HUES6 (cell line): ENCODE measurements at regions not wholly inside any gene's neighbourhood (a gene's known extent, or its start where the extent isn't known, plus 50 kb on each side); places are given as distances from the start of the nearest gene placed in this dataset.

Source experiments
- H3K27ac ChIP-seq: 2 replicates; pipeline ENCODE4 v1.7.0; 2013; ENCODE audit warnings: low read depth, mild to moderate bottlenecking, low read length, inconsistent platforms
- H3K27me3 ChIP-seq: 2 replicates; pipeline ENCODE4 v1.6.1; 2013; ENCODE audit warnings: low read length; ENCODE audit not compliant: control insufficient read depth, insufficient read depth
- H3K36me3 ChIP-seq: 2 replicates; pipeline ENCODE4 v1.6.1; 2013; ENCODE audit warnings: low read length; ENCODE audit not compliant: control insufficient read depth, insufficient read depth
- H3K4me1 ChIP-seq: 2 replicates; pipeline ENCODE4 v1.6.1; 2013; ENCODE audit warnings: low read length; ENCODE audit not compliant: control insufficient read depth, insufficient read depth
- H3K4me3 ChIP-seq: 2 replicates; pipeline ENCODE4 v1.5.1; 2013; ENCODE audit warnings: low read depth, low read length
- H3K9ac ChIP-seq: one replicate; pipeline ENCODE4 v1.6.1; 2013; ENCODE audit warnings: mild to moderate bottlenecking, low read length
- H3K9me3 ChIP-seq: 2 replicates; pipeline ENCODE4 v1.6.1; 2013; ENCODE audit warnings: low read depth, low read length; ENCODE audit not compliant: control insufficient read depth, insufficient read depth

DNA sequence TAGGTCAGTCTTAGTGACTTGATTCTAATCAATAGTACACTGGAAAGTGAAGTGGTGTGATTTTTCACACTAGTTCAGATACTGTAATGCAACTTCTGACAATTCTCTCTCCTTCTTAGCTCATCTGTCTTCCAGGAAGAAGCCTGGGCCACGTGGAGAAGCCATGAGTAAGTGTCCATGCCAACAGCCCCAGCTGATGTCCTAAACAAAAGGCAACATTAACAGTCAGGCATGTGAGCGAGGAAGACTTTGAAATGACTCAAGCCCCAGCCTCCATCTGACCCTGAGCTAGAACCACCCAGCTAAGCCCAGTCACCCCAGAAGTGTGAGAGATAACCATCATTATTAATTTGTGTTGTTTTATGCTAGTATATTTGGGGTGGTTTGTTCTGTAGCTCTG is 115.7 kb upstream of the MAGEB16 start:
- Histone ChIP-seq H3K36me3 (no peaks in the 10 kb centered on the region), H3K27ac (no peak overlapping the region), H3K9ac (no peak overlapping the region), H3K9me3 (no peaks in the 10 kb centered on the region; the same call in 1 of the 2 replicates), H3K27me3 (peaks cover 2% of the 10 kb centered on the region; the same call in 1 of the 2 replicates), H3K4me1 (no peaks in the 10 kb centered on the region; the same call in 1 of the 2 replicates), H3K4me3 (no peak overlapping the region)

DNA sequence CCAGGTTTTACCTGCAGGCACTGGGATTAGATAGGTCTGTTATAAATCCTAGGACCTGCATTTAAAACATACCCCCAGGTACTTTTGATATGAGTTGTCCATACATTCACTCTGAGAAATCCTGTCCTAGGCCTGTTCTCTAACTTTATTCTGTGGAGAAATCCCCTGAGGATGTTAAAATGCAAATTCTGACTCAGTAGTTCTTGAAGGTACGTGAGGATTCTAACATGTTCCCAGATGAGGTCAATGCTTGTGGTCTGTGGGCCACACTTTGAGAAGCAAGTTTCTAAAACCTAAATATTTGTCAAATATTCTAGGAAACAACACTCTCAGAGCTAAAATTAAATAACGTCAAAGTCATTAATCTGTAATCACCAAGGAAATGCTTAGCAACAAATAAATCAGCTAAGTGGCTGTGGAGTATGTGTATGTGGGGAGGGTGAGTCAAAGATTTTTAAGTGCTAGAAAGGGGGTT is 101.3 kb upstream of the MAGEB16 start:
- no peaks in the 10 kb centered on the region for H3K9me3 ChIP-seq
- no peak overlapping the region for H3K4me3 ChIP-seq
- peaks cover 29% of the 10 kb centered on the region for H3K4me1 ChIP-seq
- H3K9ac ChIP-seq: no peak overlapping the region
- H3K36me3 ChIP-seq: no peaks in the 10 kb centered on the region
- no peak overlapping the region for H3K27ac ChIP-seq
- peaks cover 7% of the 10 kb centered on the region; the same call in 1 of the 2 replicates for H3K27me3 ChIP-seq

DNA sequence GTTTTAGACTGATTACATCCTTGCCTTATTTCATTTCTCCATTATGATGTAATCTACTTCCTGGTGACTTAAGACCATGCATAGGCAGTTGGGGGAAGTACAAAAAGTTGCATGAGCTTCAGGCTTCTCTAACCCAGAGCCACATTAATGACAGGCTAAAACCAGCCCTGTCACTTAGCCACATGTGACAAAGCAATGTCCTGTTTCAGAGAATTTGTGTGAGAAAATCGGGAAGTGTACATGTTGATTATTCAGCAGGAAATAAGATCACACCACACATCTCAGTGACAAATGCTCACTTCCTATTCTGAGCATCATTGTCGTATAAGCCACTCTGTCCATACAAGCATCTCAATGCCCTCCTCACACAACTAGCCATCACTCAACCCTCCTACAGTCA is 98.5 kb upstream of the MAGEB16 start:
- H3K4me1 ChIP-seq: peaks cover 20% of the 10 kb centered on the region

DNA sequence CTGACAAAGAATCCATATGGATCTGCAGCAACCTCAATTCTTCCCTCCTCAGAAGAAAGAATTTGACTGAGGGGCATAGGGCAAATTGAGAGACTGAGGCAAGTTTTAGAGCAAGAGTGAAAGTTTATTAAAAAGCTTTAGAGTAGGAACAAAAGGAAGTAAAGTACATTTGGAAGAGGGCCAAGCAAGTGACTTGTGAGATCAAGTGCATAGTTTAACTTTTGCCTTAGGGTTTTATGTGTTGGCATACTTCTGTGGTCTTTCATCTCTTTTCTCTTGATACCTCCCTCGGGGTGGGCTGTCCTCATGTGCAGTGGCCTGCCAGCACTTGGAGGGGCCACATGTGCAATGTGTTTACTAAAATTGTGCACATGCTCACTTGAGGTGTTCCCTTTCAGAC is 98.0 kb upstream of the MAGEB16 start:
- H3K36me3 ChIP-seq: no peaks in the 10 kb centered on the region
- no peaks in the 10 kb centered on the region for H3K9me3 ChIP-seq
- peaks cover 20% of the 10 kb centered on the region for H3K4me1 ChIP-seq
- no peak overlapping the region for H3K27ac ChIP-seq
- H3K4me3 ChIP-seq: no peak overlapping the region
- peaks cover 7% of the 10 kb centered on the region; the same call in 1 of the 2 replicates for H3K27me3 ChIP-seq
- no peak overlapping the region for H3K9ac ChIP-seq

More for the DNA sequence above, 98.5 kb upstream of the MAGEB16 start:
- no peaks in the 10 kb centered on the region for H3K36me3 ChIP-seq
- no peak overlapping the region for H3K9ac ChIP-seq
- peaks cover 7% of the 10 kb centered on the region; the same call in 1 of the 2 replicates for H3K27me3 ChIP-seq
- no peak overlapping the region for H3K4me3 ChIP-seq
- H3K9me3 ChIP-seq: no peaks in the 10 kb centered on the region
- no peak overlapping the region for H3K27ac ChIP-seq

DNA sequence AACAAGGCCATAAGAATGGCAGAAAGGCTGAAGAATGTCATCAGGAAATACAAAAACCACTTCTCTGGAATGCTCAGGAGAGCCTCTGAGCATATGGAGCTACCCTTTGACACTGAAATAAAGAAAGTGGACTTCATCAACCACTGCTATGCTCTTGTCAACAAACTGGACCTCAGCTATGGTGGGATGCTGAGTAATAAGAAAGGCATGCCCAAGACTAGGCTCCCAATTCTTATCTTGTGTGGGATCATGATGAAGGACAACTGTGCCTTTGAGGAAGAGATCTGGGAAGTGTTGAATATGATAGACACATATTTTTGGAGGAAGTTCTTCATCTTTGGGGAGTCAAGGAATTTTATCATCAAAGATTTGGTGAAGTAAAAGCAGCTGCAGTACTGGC is 86.9 kb upstream of the MAGEB16 start:
- no peaks in the 10 kb centered on the region; the same call in 1 of the 2 replicates for H3K27me3 ChIP-seq
- no peak overlapping the region for H3K27ac ChIP-seq
- H3K4me3 ChIP-seq: no peak overlapping the region
- no peaks in the 10 kb centered on the region for H3K36me3 ChIP-seq
- H3K9me3 ChIP-seq: no peaks in the 10 kb centered on the region
- no peaks in the 10 kb centered on the region for H3K4me1 ChIP-seq
- H3K9ac ChIP-seq: no peak overlapping the region

DNA sequence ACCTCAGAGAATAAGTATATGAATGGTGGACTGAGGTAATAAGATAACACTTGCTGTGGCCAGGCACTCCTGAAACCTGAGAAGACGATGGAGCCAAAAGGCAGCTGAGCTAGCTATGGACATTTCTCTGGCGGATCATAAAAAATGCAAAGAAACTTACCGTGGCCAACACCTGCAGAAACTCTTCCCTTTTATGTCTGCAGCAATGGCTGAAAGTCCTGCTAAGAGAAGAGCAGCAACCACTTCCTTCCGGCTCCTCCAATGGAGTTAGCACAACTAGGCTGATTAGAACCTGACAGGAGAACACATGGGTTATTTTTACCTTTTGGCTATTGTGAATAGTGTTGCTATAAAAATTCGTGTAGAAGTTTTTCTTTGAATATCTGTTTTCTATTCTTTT is 76.0 kb upstream of the MAGEB16 start:
- no peak overlapping the region for H3K27ac ChIP-seq
- no peaks in the 10 kb centered on the region for H3K36me3 ChIP-seq
- H3K9me3 ChIP-seq: no peaks in the 10 kb centered on the region
- no peak overlapping the region for H3K9ac ChIP-seq
- H3K27me3 ChIP-seq: peaks cover 45% of the 10 kb centered on the region
- no peak overlapping the region for H3K4me3 ChIP-seq
- no peaks in the 10 kb centered on the region for H3K4me1 ChIP-seq

DNA sequence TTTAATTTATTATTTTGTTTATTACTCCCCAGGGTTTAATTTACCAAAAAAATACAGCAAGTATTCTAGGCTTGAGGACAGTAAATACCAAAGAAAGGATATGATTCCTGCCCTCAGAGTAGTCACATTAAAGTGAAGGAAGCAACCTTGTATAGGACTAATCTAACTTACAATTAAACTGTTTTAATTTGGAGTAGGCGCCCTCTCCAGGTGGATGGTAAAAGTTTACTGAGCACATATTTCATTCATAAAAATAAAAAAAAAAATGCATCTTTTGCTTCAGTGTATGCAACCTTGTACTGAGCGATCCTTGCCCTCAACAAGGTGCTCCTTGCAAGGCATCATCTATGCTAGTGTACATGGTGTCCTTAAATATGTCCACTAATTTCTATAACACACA is 72.0 kb upstream of the MAGEB16 start:
- H3K9me3 ChIP-seq: peaks cover 8% of the 10 kb centered on the region; the same call in 1 of the 2 replicates
- no peak overlapping the region for H3K4me3 ChIP-seq
- H3K36me3 ChIP-seq: no peaks in the 10 kb centered on the region
- no peak overlapping the region for H3K27ac ChIP-seq
- H3K27me3 ChIP-seq: peaks cover 83% of the 10 kb centered on the region
- H3K9ac ChIP-seq: no peak overlapping the region
- H3K4me1 ChIP-seq: peaks cover 3% of the 10 kb centered on the region; the same call in 1 of the 2 replicates

DNA sequence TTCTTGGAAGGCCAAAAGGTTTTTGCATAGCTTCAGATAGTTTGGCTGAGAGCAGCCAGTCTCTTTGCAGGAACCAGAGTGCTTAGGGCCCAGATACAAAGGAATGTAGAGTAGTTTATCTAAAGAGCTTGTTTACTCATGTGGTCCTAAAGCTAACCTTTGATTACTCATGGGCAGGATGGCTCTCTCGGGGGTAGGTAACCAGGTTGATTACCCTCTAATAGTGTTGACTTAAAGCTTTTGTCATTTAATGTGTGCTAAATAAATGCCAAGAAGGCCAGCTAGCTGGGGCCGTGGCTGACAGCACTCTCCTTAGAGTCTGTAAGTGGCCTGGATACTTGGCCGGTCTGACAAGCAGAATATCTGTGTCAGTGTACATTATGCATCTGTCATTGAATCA is 69.7 kb upstream of the MAGEB16 start:
- peaks cover 92% of the 10 kb centered on the region for H3K27me3 ChIP-seq
- H3K4me3 ChIP-seq: no peak overlapping the region
- peaks cover 3% of the 10 kb centered on the region; the same call in 1 of the 2 replicates for H3K4me1 ChIP-seq
- no peaks in the 10 kb centered on the region for H3K36me3 ChIP-seq
- H3K27ac ChIP-seq: no peak overlapping the region
- H3K9ac ChIP-seq: no peak overlapping the region
- H3K9me3 ChIP-seq: peaks cover 8% of the 10 kb centered on the region; the same call in 1 of the 2 replicates

DNA sequence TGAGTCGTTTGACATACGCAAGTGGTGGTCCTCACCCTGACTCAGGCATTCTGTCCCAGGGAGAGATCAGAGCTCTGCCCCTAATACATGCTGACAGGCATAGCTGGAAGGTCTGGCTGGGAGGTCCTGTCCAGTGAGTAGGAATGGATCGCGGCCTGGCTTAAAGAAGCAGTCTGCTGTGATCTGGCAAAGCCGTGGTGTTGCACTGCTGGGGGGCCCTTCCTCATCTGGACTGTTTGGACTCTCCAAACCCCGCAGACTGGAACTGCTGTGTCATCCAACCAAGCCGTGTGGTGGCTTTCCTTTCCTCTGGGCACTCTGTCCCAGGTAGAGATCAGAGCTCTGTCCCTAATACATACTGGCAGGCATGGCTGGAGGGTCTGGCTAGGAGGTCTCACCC is 64.3 kb upstream of the MAGEB16 start:
- H3K36me3 ChIP-seq: no peaks in the 10 kb centered on the region
- peaks cover 8% of the 10 kb centered on the region; the same call in 1 of the 2 replicates for H3K9me3 ChIP-seq
- H3K27me3 ChIP-seq: peaks cover 73% of the 10 kb centered on the region
- no peak overlapping the region for H3K4me3 ChIP-seq
- H3K9ac ChIP-seq: no peak overlapping the region
- H3K27ac ChIP-seq: no peak overlapping the region
- H3K4me1 ChIP-seq: no peaks in the 10 kb centered on the region; the same call in 1 of the 2 replicates

DNA sequence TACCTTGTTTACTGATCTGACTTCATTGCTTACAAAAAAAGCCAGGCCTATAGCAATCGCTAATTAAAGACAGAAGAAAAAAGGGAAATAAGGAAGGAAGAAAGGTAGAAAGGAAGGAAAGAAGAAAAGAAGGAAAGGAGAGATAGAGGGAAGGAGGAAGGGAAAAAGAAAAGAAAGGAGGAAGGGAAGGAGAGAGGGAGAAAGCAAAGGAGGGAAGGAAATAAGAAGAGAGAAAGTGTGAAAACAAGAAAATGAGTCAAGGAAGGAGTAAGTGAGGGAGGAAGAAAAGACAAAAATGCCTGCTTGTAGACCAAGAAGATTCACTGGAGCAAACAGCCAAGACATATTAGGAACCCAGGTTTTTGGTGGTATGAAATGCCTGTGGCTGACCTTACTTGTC is 57.0 kb upstream of the MAGEB16 start:
- H3K36me3 ChIP-seq: no peaks in the 10 kb centered on the region
- H3K9ac ChIP-seq: no peak overlapping the region
- no peak overlapping the region for H3K4me3 ChIP-seq
- no peaks in the 10 kb centered on the region for H3K9me3 ChIP-seq
- no peak overlapping the region for H3K27ac ChIP-seq
- H3K27me3 ChIP-seq: peaks cover 30% of the 10 kb centered on the region; the same call in 1 of the 2 replicates
- no peaks in the 10 kb centered on the region for H3K4me1 ChIP-seq

DNA sequence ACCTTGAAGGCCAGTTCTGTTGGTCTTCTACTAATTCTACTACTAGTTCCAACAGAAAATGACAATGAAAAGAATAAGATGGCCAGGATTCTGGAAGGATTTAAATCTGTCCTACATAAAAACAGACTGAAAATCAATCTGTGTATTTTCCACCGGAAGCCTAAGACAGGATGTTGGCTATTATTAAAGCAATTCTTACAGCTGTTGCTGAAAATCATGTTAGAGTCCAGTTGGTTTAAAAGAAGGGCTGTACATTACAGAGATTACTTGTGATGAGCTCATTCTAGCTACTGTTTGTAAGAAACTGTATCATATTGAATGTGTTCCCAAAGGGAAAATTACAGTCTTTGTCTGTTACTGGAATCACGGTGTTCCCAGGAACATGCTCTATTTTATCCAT is 54.8 kb upstream of the MAGEB16 start:
- no peaks in the 10 kb centered on the region for H3K4me1 ChIP-seq

More for the DNA sequence above, 54.8 kb upstream of the MAGEB16 start:
- Histone ChIP-seq H3K9me3 (no peaks in the 10 kb centered on the region), H3K9ac (no peak overlapping the region), H3K27me3 (peaks cover 25% of the 10 kb centered on the region; the same call in 1 of the 2 replicates), H3K27ac (no peak overlapping the region), H3K4me3 (no peak overlapping the region), H3K36me3 (no peaks in the 10 kb centered on the region)
